ENCODE measurements at regions not wholly inside any gene's neighbourhood (a gene's known extent, or its start where the extent isn't known, plus 50 kb on each side); places are given as distances from the start of the nearest gene placed in this dataset.
A peak's percentile ranks its signal among the peaks of the same experiment; 100 is the strongest.

- peak; percentile 36 for DNase-seq (ENCODE audit: low read depth)
These were observed 134.8 kb upstream of the AGAP1 start for GRCh38 chr2:235358981-235359471.

GRCh38 chr2:235360446-235360845 is 133.4 kb upstream of the AGAP1 start:
- DNase-seq (ENCODE audit: low read depth), result no peak

- DNase-seq (ENCODE audit: low read depth), result no peak
These were observed 128.1 kb upstream of the AGAP1 start for GRCh38 chr2:235365743-235366142.

GRCh38 chr2:235366390-235366789 is 127.5 kb upstream of the AGAP1 start:
- no peak for DNase-seq (ENCODE audit: low read depth)

- no peak for DNase-seq (ENCODE audit: low read depth)
These were observed 127.0 kb upstream of the AGAP1 start for GRCh38 chr2:235366807-235367206.

- no peak for DNase-seq (ENCODE audit: low read depth)
These were observed 122.8 kb upstream of the AGAP1 start for GRCh38 chr2:235371018-235371417.

GRCh38 chr2:235373171-235373570 is 120.7 kb upstream of the AGAP1 start:
- DNase-seq (ENCODE audit: low read depth), result no peak

GRCh38 chr2:235377176-235377575 is 116.7 kb upstream of the AGAP1 start:
- no peak for DNase-seq (ENCODE audit: low read depth)

GRCh38 chr2:235378246-235378645 is 115.6 kb upstream of the AGAP1 start:
- no peak for DNase-seq (ENCODE audit: low read depth)

- no peak for DNase-seq (ENCODE audit: low read depth)
These were observed 114.9 kb upstream of the AGAP1 start for GRCh38 chr2:235378944-235379343.

GRCh38 chr2:235381261-235381912 is 112.5 kb upstream of the AGAP1 start:
- DNase-seq (ENCODE audit: low read depth), result no peak

- no peak for DNase-seq (ENCODE audit: low read depth)
These were observed 111.7 kb upstream of the AGAP1 start for GRCh38 chr2:235382179-235382578.

- no peak for DNase-seq (ENCODE audit: low read depth)
These were observed 111.2 kb upstream of the AGAP1 start for GRCh38 chr2:235382601-235383000.

GRCh38 chr2:235383272-235383843 is 110.5 kb upstream of the AGAP1 start:
- DNase-seq (ENCODE audit: low read depth), result no peak

GRCh38 chr2:235384624-235385023 is 109.2 kb upstream of the AGAP1 start:
- DNase-seq (ENCODE audit: low read depth), result no peak

- no peak for DNase-seq (ENCODE audit: low read depth)
These were observed 104.2 kb upstream of the AGAP1 start for GRCh38 chr2:235389626-235390025.

- no peak for DNase-seq (ENCODE audit: low read depth)
These were observed 103.6 kb upstream of the AGAP1 start for GRCh38 chr2:235390108-235390815.

GRCh38 chr2:235390816-235391194 is 103.0 kb upstream of the AGAP1 start:
- no peak for DNase-seq (ENCODE audit: low read depth)

GRCh38 chr2:235391921-235392615 is 101.8 kb upstream of the AGAP1 start:
- no peak for DNase-seq (ENCODE audit: low read depth)

GRCh38 chr2:235394278-235394828 is 99.5 kb upstream of the AGAP1 start:
- DNase-seq (ENCODE audit: low read depth), result peak; percentile 63

- no peak for DNase-seq (ENCODE audit: low read depth)
These were observed 97.6 kb upstream of the AGAP1 start for GRCh38 chr2:235396071-235396846.

- no peak for DNase-seq (ENCODE audit: low read depth)
These were observed 95.5 kb upstream of the AGAP1 start for GRCh38 chr2:235398321-235398720.
